NCI-H1930 (cell line): ENCODE measurements at regions not wholly inside any gene's neighbourhood (a gene's known extent, or its start where the extent isn't known, plus 50 kb on each side); places are given as distances from the start of the nearest gene placed in this dataset.
"Not testable (repeated sequence)": the region's sequence is repeated elsewhere in the genome, so short reads cannot be mapped to it uniquely, and the experiment has no call there.

Experiments used
- DNase-seq, 2 experiments: peaks; one replicate each; lab custom pipeline; 2025; lab: John Stamatoyannopoulos, UW

DNA sequence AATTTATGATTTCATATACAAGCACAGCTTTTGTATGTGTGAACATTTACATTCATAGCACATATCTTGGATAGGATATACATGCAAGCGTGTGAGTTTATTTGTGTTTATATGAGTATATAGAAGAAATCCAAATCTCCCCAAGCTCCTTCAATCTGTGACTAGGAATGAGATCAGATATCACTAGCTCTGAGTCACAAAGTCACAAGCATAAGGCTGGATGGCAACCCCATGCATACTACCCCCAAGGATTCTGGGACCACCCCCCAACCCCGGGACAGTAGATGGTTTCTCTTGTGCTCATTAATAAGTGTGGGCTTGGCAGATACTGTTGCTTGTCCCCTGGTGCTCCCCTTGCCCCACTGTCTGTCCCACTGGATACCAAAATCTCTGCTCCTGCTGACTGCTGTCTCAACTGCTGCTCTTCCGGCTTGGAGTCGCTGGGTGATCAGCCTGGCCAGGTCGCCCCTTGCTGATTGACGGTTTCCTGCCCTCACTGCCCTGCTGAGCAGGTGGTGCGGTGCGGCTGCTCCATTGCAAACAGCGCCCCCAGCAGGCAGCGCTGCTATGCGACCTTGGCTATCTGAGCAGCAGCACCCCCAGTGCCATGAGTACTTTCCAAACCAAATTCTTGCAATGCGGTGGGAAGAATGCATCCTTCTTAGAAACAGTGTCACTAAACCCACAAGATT lies 279.4 kb downstream of the CD83 start:
- no peak for DNase-seq

DNA sequence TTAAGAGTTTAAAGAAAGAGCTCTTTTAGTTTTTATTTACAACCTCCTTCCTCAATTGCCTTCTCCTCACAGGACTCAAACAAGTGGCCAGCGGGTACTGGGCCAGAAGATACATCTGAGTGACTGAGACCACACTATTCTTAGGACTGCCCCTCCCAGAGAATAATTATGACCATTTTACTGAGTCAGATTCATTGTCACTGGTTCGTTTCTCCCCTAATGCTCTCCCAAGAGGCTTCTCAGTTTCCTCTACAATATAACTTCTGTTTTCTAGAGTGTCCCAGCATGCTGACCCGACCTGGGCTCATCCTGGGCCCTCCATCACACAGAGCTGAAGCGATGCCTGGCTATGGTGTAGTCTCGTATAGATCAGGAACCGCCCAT lies 279.9 kb downstream of the CD83 start:
- DNase-seq = no peak

DNA sequence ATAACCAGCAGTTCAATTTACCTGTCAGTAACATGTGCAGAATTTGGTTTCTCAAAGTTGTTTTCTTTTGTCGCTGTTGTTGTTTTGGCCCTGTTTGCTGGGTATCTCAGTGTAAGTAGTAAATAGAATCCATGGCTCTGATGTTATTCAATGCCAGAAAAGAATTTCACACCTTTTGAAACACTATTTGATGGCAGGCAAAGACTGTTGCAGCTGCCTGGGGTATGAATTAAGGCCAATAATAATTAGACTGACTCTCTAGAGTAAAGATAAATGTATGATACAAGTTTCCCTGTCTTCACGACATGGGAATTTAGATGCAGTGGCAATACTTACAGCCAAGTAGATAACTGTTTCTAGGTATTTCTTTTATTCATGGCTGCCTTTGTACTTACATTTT lies 281.4 kb downstream of the CD83 start:
- DNase-seq = no peak

DNA sequence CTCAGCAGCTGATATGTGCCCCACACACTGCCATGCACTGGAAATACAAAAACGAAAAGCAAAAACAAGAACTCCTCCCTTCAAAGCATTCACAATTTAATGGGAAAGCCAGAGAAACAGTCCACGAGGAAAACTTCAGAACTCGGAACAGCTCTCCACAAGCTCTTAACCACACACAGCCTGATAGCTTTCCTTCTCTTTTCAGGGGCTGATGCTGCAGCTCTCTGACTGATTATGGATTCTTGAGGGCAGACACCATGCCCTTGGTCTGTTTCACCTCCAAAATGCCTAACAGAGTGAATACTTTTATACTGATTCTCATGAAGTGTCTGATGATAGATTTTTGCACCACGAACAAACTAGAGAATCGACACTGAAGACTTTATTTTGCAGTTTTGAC lies 282.1 kb downstream of the CD83 start:
- no peak for DNase-seq

DNA sequence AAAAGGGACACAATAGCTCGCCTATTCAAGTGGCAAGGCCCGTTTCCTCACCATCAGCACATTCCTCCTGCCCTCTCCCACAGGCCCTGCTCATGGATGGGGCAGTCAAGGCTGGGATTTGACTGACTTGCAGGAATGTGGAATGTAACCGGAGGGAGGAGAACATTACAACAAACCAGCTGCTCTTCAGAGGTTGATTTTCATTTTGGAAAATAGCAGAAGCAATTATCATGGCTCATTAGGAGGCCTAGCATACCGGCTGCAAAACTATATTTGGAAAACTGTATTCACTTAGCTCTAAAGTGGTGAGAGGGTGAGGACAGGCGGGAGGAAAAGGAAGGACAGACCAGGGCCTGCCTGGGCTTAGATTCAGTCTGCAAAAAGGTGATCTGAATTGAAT lies 283.7 kb downstream of the CD83 start:
- no peak for DNase-seq

DNA sequence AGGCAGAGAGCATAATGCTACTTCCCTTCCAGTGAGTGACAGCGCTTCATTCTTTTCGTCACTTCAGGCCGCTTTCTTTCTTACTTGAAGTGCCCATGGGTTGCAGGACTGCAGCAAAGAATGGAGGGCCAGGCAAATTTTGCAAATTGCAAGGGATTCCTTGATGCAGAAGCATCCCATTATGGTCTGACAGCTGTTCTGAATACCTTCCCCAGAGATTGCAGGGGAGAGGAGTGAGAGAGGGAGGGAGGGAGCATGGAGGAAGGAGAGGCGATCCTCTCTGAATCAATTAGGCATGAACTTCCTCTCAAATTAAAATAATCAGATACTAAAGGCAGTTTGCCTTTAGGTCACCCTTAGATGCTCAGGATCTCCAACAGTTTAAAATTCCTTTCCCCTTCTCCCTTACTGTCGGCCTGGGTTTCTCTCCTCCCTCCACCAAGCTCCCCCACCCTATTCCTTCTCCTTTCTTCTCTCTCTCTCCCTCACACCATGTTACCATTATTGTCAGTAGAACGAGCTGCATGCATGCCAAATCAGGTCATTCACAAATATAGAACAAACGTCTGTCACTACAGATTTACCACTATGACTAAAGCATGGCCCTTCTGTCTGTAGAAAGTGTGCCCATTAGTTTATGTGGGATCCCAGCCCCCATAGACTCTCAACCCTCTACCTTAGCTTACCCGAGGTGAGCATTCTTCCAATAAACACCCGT lies 289.2 kb downstream of the CD83 start:
- no peak for DNase-seq

DNA sequence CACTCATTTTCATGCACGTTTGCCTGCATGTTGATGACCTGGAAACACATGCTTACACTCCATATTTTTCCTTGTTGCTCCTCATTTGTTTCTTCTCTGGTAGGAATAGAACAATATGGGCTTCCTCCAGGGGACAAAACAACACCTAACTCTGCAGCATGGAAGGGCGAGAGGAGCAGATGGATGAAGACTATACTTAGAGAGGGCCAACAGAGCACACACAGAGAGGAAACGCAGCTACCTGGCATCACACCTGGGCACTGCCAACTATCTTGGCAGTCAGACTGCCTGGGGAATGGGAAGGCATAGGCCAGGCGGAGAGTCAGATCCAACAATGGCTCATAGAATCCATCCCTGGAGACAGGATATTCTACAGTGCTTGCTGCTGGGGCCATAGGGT lies 290.9 kb downstream of the CD83 start:
- DNase-seq = no peak

DNA sequence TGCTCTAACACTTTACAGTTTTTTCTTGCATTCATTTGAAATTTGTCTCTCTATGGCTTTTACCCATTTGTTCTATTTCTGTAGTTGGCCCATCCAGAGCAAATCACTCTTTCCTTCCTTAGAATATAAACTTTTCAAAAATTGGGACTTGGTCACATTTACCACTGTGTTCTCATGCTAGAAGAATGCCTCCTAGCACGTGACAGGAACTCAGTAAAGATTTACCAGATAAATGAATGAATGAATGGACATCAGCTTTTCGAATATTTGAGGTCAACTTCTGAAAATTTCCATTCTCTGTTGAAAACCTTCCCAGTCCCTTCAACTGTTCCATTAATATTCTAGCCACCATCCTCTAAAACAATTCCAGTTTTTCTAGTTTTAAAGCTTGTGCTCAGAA lies 294.5 kb downstream of the CD83 start:
- DNase-seq = no peak

DNA sequence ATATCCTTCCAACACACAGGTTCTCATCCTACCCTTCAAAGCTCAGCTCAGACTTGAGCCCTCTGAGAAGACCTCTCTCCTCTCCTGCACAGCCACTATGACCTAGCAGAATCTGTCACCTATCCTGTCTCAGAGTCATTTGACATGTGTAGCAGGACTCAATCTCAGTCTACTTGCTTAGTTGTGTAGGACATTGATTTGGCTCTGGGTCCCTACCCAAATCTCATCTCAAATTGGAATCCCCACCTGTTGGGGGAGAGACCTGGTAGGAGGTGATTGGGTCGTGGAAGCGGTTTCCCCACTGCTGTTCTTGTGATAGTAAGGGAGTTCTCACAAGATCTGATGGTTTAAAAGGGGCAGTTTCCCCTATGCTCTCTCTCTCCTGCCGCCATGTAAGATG lies 297.9 kb downstream of the CD83 start:
- no peak for DNase-seq

DNA sequence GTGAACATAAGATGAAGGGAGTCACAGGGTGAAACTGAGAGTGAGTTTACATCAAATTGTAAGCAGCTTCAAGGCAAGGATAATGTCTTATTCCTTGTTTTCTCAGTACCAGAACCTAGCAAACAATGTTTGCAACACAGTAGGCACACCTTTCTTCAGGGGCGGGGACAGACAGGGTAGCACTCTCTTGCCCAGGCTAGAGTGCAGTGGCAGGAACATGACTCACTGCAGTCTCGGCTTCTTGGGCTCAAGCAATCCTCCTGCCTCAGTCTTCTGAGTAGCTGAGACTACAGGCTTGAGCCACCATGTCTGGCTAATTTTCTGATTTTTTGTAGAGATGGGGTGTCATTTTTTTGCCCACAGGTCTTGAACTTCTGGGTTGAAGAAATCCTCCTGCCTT lies 299.8 kb downstream of the CD83 start:
- no peak for DNase-seq

DNA sequence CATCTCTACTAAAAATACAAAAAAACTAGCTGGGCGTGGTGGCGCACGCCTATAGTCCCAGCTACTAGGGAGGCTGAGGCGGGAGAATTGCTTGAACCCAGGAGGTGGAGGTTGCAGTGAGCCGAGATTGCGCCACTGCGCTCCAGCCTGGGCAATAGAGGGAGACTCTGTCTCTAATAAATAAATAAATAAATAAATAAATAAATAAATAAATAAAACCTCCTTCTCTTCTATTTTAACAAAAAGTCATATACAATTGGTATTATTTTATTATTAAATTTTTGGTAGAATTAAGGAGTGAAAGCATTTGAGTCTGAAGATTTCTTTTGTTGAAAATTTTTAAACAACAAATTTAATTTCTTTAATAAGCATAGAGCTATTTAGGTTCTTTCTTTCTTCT lies 301.7 kb downstream of the CD83 start:
- not testable (repeated sequence) for DNase-seq

DNA sequence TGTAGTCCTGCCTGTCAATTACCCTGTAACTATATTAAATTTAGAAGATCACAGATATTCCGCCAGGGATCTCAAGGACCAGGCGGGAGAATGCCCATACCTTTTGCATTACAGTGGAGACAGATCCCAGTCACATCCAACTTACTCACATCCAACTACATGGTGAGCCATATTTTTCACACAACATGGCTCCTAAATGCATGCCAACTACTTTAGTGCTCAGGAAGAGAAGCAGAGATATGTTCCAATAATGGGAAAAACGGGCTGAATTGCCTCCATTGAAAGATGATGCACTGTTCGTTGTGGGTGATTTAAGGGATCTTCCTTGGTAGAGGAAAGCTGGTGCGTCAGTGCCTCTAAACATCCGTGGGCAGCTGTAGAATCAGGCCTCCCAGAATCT lies 304.5 kb downstream of the CD83 start:
- DNase-seq = no peak

DNA sequence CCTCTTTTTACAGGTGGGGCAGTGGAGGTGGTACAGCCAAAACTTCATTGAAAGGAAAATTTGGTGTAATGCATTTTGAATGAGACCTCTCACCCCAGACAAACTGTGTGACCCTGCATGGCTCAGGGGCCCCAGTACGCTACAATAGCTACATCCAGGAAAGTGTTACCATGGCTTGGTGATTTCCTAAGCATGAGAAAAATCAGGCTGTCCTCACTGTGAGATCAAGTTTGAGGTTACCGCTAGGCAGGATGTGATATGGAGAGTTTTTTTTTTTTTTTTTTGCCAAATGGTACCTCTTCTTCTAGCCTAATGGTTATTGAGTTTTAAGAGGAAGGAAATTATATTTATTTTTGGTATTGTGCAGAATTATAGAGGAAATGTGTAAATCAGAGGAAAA lies 305.3 kb downstream of the CD83 start:
- DNase-seq = no peak

DNA sequence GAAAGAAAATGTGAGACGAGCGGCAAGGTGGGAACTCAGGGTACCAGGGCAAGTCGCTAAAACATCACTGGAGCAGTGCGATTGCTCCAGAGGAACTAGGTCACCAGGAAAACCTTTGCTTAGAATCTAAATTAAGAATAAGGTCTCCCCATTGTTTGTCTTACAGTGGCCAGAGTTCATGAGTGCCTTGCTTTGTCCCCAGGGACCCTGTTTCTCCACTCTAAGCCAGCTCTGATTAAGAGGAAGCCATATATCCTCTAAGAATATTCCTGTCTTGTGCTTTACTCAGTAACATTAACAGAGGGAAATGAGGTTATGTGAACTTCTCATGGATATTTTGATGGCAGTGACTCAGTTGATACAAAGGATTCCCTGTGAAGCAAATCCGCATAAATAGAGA lies 305.8 kb downstream of the CD83 start:
- no peak for DNase-seq

DNA sequence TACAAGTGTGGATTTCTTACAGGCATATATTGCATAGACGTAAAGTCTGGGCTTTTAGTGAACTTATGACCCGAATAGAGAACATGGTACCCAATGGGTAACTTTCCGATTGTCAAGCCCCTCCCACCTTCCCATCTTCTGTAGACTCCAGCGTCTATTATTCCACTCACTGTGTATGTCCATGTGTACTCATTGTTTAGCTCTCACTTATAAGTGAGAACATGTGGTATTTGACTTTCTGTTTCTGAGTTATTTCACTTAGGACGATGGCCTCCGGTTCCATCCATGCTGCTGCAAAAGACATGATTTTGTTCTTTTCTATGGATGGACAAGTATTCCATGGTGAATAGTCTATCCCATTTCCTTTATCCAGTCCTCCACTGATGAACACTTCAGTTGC lies 306.4 kb downstream of the CD83 start:
- DNase-seq = no peak

DNA sequence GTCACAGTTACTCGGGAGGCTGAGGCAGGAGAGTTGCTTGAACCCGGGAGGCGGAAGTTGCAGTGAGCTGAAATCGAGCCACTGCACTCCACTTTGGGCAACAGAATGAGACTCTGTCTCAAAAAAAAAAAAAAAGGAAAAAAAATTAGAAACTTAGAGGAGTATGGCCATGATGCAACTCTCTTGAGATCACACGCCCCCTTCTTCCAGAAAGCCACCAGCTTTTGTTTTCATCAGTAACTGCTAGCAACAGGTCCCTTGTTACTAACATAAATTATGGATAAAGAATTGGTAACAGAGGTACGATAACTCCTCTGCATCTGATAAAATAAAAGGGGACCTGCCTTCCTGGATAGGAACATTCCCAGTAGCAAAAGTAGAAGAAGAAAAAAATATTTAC lies 308.2 kb downstream of the CD83 start:
- no peak for DNase-seq

DNA sequence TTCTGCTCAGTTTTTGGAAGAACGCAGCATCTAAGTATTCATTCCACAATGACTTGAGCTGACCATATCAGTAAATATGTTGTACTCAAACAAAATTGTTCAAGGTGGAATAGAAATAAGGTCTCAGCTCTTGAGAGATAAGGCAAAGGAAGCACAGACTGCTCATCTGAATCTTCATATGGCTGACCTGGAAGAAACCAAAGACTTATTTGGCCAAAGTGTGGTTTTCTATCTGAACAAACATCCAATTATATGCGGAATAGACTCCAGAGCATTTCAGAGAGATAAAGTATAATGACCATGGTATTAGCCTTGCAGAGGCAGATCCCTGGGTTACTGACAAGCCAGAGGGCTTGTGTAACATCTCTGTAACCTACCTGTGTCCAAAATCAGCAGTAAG lies 308.7 kb downstream of the CD83 start:
- no peak for DNase-seq

DNA sequence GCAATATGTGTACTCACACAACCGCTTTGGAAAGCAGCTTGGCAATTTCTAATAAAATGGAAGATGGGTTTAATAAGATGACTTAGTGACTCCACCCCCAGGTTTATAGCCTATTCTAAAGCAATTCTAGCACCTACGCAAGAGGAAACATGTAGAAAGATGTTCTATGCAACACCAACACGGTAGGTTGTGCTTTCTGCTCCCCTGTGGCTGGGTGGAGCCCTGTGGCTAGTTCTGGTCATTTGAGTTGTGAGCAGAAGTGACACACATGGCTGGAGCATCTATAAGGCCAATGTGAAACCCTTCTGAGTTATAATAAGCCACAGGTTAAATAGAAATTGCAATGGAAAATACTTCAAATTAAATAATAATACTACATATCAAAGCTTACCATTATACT lies 310.7 kb downstream of the CD83 start:
- DNase-seq = no peak

DNA sequence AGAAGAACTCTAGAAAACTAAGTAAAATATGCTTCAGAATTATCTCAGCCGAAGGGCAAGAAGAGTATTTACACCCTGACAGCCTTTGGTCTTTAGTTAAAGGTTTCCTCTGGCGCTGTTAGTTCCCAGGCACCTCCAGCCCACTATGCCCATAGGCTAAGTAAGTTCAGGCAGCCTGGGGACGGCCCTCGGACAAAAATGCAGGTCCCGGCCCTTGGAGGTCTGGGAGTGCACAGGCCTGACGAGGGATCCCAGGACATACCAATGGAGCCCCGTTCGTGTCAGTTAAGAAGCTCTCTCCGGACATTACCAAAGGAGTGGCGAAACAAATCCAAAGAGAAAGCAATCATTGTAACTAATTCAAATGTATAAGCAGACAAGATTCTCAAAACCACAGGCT lies 311.8 kb downstream of the CD83 start:
- no peak for DNase-seq

DNA sequence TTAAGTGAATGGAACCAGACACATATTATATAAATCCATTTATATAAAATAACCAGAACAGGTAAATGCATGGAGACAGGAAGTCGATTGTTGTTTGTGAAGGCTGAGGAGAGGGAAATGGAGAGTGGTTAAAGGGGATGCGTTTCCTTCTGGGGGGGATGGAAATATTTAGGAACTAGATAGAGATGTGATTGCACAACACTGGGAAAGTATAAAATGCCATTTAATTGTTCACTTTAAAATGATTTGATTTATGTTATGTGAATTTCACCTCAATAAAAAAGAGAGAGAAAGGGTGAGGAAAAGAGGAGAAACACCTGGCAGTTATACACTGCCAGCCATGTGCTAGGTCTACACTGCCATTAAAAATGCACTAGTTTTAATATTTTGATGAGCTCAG lies 312.6 kb downstream of the CD83 start:
- DNase-seq = no peak

DNA sequence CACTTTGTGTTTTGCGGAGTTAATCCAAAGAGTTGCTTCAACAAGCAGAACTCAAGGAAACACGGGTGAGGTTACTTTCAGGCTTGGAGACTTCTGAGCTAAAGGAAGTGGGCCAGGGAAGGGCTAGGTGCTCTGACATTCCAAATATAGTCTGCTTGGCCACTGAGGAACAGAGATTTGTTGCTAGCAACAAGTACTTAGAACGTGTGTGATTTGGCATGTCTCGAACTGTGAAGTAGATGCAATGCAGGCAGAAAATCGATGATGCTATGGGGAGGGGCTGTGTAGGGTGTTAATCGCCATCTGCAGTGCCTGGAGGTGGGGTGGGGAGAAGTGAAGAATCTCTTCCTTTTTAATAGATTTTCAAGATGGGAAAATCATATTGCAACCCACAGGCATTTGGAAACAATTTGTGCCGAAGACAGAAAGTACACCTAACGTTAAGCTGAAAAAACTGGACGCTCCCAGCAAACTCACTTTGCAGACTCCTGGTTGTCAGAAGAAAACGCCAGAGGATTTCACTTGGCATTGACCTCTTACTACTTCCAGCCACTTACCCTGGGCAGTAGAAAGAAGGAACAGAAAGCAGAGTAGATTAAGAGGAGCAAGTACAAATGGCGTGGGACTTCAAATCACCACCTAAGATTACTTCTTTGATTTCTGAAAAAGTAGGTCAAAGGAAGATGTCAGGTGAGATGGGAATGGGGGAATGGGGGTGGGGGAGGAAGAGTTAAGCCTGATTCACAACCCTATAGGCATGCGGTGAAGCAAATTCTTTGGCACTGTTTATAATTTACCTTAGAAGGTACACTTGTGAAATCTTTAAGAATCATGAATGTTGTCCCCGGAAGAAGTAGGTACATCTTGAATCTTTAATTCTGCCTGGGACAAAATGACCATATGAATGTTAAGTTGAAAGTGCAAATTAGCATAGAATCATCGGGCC lies 314.1 kb downstream of the CD83 start:
- no peak for DNase-seq

DNA sequence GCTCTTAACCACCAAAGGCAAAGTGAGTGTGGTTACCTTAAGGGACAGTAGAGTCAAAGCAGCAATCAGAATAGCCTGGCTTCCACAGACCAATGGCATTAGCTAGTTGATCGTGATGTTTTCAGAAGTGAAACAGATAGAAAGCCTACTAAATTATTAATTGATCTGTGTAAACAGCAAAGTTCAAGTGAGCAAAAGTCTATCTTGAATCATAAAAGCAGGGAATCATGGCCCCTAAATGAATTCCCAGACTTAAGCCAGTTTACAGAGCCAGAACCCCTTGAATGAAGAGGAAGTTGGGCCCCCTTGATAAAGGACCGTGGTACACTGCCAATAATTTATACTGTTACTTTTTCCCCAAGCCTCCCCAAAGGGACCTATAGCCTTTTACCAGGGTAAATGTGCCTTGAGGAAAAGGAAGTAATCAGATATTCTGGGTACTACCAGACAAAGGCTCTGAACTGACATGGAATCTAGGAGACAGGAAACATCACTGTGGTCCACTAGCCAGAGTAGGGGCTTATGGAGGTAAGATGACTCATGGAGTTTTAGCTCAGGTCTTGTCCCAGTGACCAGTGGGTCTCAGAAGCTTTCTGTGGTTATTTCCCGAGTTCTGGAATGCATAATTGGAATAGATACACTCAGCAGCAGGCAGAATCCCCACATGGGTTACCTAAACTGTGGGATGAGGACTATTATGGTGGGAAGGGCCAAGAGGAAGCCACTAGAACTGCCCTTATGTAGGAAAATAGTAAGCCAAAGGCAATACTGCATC lies 317.5 kb downstream of the CD83 start:
- DNase-seq = no peak
